ENCODE measurements at regions not wholly inside any gene's neighbourhood (a gene's known extent, or its start where the extent isn't known, plus 50 kb on each side); places are given as distances from the start of the nearest gene placed in this dataset.

GRCh38 chr4:83207497-83208101, 77.0 kb downstream of the COQ2 start:
- intact Hi-C loops (cut with micrococcal nuclease) (loop anchor here (2.0 kb wide), 1 partner anchor 45 kb away; no protein-coding TSS in a partner anchor), in situ Hi-C loops (cut with MboI; ENCODE audit: low sequenced_read_pairs) (no loop called here), dilution Hi-C loops (cut with HindIII; ENCODE audit: low sequenced_read_pairs, unreplicated experiment) (no loop called here)
- peak overlapping the region; percentile 73; the same call in 1 of the 2 replicates for H3K14ac ChIP-seq (replicated peaks; ENCODE audit: low read depth, low read length)
- TF ChIP-seq MXI1 (IDR thresholded peaks at IDR 0.05; ENCODE audit: borderline replicate concordance, low read depth, low read length) (no peak), SMC3 (IDR thresholded peaks at IDR 0.05; ENCODE audit: low read depth, low read length) (no peak), MAFK (IDR thresholded peaks at IDR 0.05; ENCODE audit: low read depth, low read length) (no peak), RCOR1 (IDR thresholded peaks at IDR 0.05; ENCODE audit: insufficient replicate concordance, low read length) (no peak)
- no peaks in the 10 kb centered on the region for H3K79me1 ChIP-seq (ENCODE audit: low read depth in 1 of 2, low read length in 2 of 2)
- H4K91ac ChIP-seq (ENCODE audit: insufficient read depth, low read depth, low read length), result peak overlapping the region; percentile 68; the same call in 1 of the 2 replicates
- no peak overlapping the region for H2AFZ ChIP-seq (replicated peaks; ENCODE audit: low read length, poor library complexity)
- no peaks in the 10 kb centered on the region for H3K9me1 ChIP-seq (ENCODE audit: insufficient read depth, low read length)
- ChIA-PET POLR2A (ENCODE audit: unreplicated experiment) (no interaction called here), CTCF (no interaction called here)
- peaks cover 16% of the 10 kb centered on the region for H3K9me3 ChIP-seq (ENCODE audit: control insufficient read depth, insufficient read depth, low read length)
- peak; percentile 94 for ATAC-seq (ENCODE audit: low read depth)
- peaks cover 2% of the 10 kb centered on the region for H3K4me1 ChIP-seq (ENCODE audit: control insufficient read depth, insufficient read depth, low read length)
- H3K4me3 ChIP-seq (ENCODE audit: insufficient read depth, low read depth, low read length), result no peak overlapping the region
- peak overlapping the region; percentile 61; the same call in 1 of the 2 replicates for H3K4ac ChIP-seq (ENCODE audit: low read depth, low read length)
- peak overlapping the region; percentile 77; the same call in 1 of the 2 replicates for H3K27ac ChIP-seq (ENCODE audit: insufficient read depth, low read length)
- DNase-seq, result peak; percentile 67
- peak overlapping the region; percentile 52; the same call in 1 of the 2 replicates for H3K56ac ChIP-seq (ENCODE audit: extremely low read depth, insufficient read depth, low read length)
- no TSS peak for BruUV-seq (replicated peaks)
- no CpG with 5 or more reads among the region's 6 CpGs for WGBS, 2 experiments (ENCODE audit: extremely low coverage in 2 of 2, insufficient read length in 1 of 2)
- no peaks in the 10 kb centered on the region for H3K36me3 ChIP-seq (ENCODE audit: control insufficient read depth, insufficient read depth, low read length)
- H2BK20ac ChIP-seq (ENCODE audit: low read depth, low read length), result peak overlapping the region; percentile 88
- no peak overlapping the region for H2AK5ac ChIP-seq (ENCODE audit: low read depth, low read length)
- H4K8ac ChIP-seq (ENCODE audit: low read depth in 2 of 2, low read length in 2 of 2), result peak overlapping the region; percentile 40 to 56; a peak in 3 of 4 replicates
- H3K23ac ChIP-seq (ENCODE audit: low read depth, low read length), result no peak overlapping the region
- H3K27me3 ChIP-seq (ENCODE audit: control insufficient read depth, insufficient read depth, low read length), result peaks cover 4% of the 10 kb centered on the region; the same call in 1 of the 2 replicates
- H2BK15ac ChIP-seq (ENCODE audit: low read depth, low read length), result peak overlapping the region; percentile 92; the same call in 1 of the 3 replicates
- peak overlapping the region; percentile 86 for H2BK120ac ChIP-seq (ENCODE audit: low read depth, low read length)
- no peak overlapping the region for H3K4me2 ChIP-seq (ENCODE audit: low read depth, low read length)
- no peak overlapping the region for H3K9ac ChIP-seq (ENCODE audit: low read depth, low read length)
- peak overlapping the region; percentile 16; the same call in 1 of the 2 replicates for H4K5ac ChIP-seq (ENCODE audit: low read depth, low read length)
- no peaks in the 10 kb centered on the region for H4K20me1 ChIP-seq (ENCODE audit: insufficient read depth, low read length)
- no peak overlapping the region for H2AK9ac ChIP-seq (replicated peaks; ENCODE audit: low read depth, low read length, poor library complexity)
- peak overlapping the region; percentile 61 for H3K18ac ChIP-seq (ENCODE audit: low read depth, low read length)
- H2BK5ac ChIP-seq (ENCODE audit: low read depth, low read length, poor library complexity, severe bottlenecking), result peak overlapping the region; percentile 38

All from IMR-90 (cell line).